Kidney epithelial cell (primary cell): ENCODE measurements at regions not wholly inside any gene's neighbourhood (a gene's known extent, or its start where the extent isn't known, plus 50 kb on each side); places are given as distances from the start of the nearest gene placed in this dataset.

Source experiments
- DNase-seq: peaks from one replicate; pipeline ENCODE4 v3.0.0-alpha.2; 2010; ENCODE audit warnings: low read depth
- H3K27me3 ChIP-seq: 2 replicates; pipeline ENCODE4 v1.6.0; 2011; ENCODE audit warnings: low read length; ENCODE audit not compliant: control insufficient read depth, insufficient read depth
- H3K36me3 ChIP-seq: 2 replicates; pipeline ENCODE4 v1.5.1; 2011; ENCODE audit warnings: low read length; ENCODE audit not compliant: control insufficient read depth, insufficient read depth
- H3K4me3 ChIP-seq: 2 replicates; pipeline ENCODE4 v1.5.1; 2011; ENCODE audit warnings: low read depth, mild to moderate bottlenecking, control low read depth, low read length
- TF ChIP-seq, protein P1 (sequence below): IDR thresholded peaks from 2 replicates; pipeline ENCODE4 v1.5.1; 2011; ENCODE audit warnings: mild to moderate bottlenecking, moderate library complexity, low read length, control low read depth, inconsistent platforms; ENCODE audit not compliant: insufficient read depth, poor library complexity, severe bottlenecking

DNA sequence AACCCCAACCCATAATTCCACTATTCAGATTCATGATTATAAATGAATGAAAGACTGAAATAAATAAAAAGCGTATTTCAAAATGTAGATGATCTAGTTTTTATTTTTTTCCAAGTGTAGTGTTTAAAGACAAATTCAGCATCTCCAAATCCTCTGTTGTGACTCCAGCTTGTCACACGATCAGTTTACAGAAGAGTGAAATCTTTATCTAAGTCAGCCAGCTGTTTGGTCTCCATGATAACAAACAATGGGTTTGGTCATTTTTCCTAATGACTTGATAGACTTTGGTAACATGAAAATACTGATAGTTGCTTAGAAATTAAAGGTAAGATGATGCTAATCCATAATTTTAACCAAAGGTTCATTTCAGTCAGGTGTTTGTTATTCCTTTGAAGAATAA is 114.5 kb upstream of the RASSF8 start:
- Histone ChIP-seq H3K36me3 (no peaks in the 10 kb centered on the region), H3K27me3 (no peaks in the 10 kb centered on the region), H3K4me3 (no peak overlapping the region)
- TF ChIP-seq, protein P1, sequence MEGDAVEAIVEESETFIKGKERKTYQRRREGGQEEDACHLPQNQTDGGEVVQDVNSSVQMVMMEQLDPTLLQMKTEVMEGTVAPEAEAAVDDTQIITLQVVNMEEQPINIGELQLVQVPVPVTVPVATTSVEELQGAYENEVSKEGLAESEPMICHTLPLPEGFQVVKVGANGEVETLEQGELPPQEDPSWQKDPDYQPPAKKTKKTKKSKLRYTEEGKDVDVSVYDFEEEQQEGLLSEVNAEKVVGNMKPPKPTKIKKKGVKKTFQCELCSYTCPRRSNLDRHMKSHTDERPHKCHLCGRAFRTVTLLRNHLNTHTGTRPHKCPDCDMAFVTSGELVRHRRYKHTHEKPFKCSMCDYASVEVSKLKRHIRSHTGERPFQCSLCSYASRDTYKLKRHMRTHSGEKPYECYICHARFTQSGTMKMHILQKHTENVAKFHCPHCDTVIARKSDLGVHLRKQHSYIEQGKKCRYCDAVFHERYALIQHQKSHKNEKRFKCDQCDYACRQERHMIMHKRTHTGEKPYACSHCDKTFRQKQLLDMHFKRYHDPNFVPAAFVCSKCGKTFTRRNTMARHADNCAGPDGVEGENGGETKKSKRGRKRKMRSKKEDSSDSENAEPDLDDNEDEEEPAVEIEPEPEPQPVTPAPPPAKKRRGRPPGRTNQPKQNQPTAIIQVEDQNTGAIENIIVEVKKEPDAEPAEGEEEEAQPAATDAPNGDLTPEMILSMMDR: no peak
- DNase-seq: no peak

DNA sequence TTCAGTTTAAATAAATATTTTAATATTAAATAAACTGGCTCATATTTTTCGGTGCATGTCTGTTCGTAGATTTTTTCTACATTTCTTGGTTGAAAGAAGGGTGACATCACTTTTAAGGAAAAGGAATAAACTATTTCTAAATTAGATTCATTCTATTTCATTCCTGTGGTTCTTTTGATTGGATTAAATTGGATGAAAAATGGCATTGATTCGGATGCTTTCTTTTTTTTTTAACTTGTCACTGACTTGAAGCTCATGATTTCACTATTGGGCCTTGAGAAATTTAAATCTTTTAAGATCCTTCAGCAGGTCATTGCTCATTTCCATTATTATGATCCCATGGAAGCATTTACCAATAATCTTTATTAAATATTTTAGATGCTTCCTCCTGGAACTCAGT is 113.1 kb upstream of the RASSF8 start:
- TF ChIP-seq, protein P1: no peak
- Histone ChIP-seq H3K36me3 (no peaks in the 10 kb centered on the region), H3K4me3 (no peak overlapping the region), H3K27me3 (no peaks in the 10 kb centered on the region)
- DNase-seq: no peak

DNA sequence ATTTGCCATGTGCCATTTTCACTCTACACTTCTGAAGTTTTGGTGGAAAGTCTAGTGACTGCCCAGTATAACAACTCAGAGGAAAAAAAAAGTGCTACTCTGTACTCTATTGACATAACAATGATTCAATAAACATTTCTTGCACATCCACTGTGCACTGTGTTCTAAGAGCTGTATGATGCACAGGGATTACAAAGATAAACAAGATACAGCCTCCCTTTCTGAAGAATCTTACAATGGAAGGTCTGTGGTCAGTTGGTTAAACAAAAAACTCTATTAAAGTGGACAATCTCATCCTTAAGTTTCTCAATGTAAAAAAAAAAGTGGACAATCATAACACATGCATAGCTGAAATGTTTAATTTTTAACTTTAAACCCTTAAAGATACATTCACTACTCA is 105.7 kb upstream of the RASSF8 start:
- no peak overlapping the region for H3K4me3 ChIP-seq
- DNase-seq: no peak
- no peaks in the 10 kb centered on the region for H3K27me3 ChIP-seq
- no peaks in the 10 kb centered on the region for H3K36me3 ChIP-seq
- TF ChIP-seq, protein P1: no peak

DNA sequence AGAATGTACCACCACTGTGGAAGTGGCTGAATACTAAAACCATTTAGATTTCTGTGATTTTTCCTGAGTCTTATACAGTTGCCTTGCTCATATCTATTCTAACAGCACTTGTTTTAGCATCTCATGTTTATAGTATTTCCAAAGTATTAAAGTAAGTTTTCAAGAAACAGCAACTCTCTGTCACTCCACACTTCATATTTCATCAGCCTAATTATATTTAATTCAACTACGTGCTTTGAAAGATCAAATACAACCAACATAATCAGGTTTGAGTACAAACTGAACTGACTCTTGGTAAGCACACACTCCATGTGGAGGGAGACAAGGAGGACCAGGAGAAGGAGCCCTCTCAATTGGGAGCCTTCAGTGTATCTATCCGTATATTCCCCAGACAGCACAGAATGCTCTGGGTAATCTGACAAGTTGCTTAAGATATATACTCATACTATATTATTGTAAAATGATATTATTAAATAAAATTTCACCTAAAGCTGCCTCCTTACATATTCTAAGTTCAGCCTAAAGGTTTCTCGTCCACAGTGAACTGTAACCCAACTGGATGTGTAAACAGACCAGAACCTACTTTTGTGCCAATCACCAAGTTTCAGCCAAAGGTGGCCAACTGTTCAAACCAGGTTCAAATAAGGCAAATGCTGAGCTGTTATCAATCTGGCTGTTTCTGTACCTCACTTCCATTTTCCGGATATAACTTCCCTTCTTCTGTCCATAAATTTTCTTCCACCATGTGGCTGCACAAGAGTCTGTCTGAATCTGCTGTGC is 105.0 kb upstream of the RASSF8 start:
- TF ChIP-seq, protein P1: no peak
- DNase-seq: no peak
- H3K27me3 ChIP-seq: no peaks in the 10 kb centered on the region
- no peak overlapping the region for H3K4me3 ChIP-seq
- H3K36me3 ChIP-seq: no peaks in the 10 kb centered on the region

DNA sequence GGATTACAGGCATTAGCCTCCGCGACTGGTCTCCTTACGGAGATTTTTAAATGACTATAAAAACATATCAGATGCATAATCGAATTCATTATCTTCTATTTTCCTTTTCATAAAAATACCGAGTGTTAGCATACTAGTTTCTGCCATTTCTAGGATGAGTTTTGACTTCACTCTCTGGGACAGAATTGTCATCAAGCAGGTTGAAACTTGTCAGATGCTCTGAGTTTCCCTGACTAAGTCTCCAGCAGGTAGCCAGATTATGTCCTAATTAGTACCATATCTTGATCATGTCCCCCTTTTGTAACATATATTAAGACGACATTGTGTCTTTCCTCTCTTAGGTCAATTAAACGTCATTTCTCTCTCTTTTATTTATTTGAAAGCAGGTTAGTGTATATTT is 103.5 kb upstream of the RASSF8 start:
- no peak overlapping the region for H3K4me3 ChIP-seq
- H3K36me3 ChIP-seq: no peaks in the 10 kb centered on the region
- TF ChIP-seq, protein P1: no peak
- no peaks in the 10 kb centered on the region for H3K27me3 ChIP-seq
- DNase-seq: no peak

DNA sequence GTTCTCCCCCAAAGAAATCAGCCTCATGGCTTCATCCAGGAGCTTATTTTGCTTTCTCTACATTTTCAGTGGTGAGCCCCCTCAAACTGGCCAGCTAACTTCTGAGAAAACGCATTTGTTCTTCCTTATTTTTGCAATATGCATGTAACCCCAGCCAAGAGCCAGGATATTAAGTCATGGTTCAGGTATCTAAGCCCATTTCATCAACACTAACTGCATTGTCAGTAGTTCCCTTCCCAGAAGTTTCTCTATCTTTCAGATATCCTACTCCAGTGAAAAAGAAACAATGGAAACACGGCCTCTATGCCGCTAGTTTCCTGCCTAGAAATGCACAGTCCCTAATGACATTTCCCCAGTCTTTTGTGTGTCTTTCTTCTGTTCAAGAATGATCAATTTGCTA is 102.8 kb upstream of the RASSF8 start:
- TF ChIP-seq, protein P1: no peak
- Histone ChIP-seq H3K4me3 (no peak overlapping the region), H3K27me3 (no peaks in the 10 kb centered on the region), H3K36me3 (no peaks in the 10 kb centered on the region)
- no peak for DNase-seq
